CD4-positive, alpha-beta T cell treated with Interleukin-4 for 4 hours (primary cell): ENCODE measurements at regions not wholly inside any gene's neighbourhood (a gene's known extent, or its start where the extent isn't known, plus 50 kb on each side); places are given as distances from the start of the nearest gene placed in this dataset.

ENCODE experiments used
- DNase-seq: peaks from one replicate; pipeline ENCODE4 v3.0.0-alpha.2; 2020

DNA sequence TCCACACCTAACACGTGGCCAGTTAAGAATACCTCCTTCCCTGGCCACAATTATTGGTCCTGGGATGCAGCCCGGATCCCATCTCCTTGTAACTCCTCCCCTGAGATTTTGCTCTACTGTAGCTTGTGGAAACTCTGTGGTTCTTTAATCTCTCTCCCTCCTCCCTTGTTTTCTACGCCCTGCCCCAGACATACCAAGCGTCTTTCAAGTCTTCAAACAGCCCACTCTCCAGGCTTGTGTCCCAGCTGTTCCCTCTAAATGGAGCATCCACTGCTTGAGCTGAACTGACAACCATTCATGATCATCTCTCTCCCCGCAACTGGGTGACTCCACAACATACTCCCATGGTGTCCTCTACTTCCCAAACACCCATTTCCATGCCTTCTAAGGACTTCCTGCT lies 111.6 kb downstream of the SIPA1L2 start:
- no peak for DNase-seq

DNA sequence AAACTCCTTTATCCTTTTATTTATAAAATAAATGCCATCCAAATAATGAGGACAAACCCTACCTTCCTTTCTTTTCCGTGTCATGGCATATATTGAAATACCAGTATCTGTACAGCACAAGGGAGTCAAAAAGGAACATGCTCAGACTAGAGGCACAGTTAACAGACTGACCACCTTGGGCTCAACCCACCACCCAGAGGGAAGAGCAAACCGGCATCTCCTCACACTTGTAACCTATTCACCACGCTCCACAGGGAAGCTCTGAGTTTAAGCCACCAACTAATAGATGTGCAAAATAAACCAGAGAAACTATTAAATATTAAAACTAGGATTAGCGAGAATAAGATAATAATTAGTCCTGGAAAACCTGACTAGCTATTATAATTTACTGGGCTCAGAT lies 112.7 kb downstream of the SIPA1L2 start:
- DNase-seq: no peak

DNA sequence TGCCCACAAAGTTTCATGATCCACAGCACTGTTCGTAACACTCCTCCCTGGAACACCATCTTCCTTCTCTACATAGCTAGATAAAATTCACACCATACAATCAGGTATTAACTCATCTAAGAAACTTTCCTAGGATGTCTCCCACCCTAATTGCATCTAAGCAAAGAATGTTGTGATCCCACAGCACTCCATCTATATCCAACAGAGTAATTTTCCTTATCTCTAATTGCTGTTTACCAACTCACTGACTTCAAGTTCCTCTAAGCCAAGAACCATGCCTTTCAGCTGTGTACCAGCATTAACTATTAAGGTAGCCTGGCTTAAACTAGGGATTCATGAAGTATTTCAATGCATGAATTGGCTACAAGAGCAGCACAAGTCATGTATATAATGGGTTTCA lies 114.2 kb downstream of the SIPA1L2 start:
- DNase-seq: no peak

DNA sequence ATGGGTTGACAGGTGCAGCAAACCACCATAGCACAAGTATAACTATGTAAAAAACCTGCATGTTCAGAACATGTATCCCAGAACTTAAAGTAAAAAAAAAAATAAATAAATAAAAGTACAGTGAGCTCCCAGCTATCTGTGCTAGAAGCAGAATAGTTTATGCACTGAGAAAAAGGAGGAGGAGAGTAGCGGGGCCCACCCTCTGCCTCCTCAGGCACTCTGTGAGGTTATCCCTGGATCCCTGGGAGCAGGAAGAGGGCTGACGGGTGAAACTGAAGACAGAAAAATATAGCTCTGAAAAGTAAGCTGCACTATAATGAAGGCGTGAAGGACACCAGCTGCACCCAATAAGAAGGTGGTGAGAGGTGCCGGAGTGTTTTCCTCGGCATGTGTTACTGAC lies 117.2 kb downstream of the SIPA1L2 start:
- no peak for DNase-seq

DNA sequence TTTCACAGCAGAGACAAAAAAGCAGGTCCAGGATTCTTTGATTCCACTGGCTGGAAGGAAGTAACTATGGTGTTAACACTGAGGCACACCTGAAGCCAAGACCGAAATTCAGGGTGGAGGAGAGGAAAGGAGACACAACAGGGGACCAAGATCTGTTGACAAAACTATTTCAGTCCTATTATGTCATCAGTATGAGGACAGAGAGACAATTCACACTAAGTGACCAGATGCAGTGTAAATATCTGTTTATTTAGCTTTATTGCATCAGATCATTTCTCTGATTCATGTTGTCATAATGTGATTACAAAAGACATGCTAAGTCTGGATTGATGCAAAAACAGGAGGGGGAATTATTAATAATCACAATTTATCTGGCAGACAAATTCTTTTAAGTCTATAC lies 118.8 kb downstream of the SIPA1L2 start:
- no peak for DNase-seq

DNA sequence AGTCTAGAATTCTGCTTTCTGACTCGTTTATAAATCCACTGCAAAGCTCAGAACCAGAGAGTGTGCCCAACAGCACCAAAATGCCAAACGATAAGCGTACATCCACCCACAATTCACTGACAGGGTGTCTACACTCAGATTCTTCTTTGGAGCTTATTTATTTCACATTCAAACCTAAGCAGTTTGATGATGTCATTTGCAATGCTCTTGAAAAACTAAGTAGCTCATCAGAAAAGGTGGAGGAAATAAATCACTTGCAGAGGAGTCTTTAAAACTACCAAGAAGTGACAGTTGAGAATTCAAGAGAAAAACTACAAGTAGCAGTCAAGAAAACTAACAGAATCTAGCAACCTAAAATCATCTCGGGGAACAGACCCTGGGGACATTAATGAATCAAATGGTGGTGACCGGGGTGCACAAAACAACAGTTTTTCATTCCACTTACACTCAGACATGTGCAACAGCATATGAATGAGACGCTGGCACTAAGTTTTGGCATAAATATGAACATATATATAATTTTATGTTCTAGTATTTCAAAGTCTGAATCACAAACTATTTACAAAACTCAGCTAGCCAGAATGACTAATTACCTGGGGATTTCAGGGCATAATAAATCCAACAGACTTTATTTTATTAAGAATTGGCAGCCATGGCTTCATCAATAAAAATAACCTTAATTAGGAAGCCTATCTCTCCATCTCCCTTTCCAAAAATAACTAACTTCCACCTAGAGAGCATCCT lies 119.4 kb downstream of the SIPA1L2 start:
- no peak for DNase-seq

DNA sequence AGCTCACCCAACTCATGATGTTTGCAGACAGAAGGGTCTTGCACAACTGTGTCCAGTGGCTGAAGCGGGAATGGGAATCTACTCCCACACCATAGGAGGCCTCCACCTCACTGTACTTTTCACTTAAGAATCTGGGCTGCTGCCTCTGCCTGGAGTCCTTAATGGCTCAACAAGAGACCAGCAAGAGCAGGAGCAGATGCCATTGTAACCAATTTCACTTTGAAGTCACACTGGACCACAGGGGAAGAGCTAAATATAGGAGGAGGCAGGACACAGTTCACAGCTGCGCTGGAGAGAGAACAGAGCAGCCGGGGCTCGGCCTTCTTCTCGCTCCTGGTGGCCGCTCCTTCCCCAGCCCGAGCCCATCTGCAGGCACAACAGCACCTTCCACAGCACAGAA lies 120.4 kb downstream of the SIPA1L2 start:
- DNase-seq: no peak

DNA sequence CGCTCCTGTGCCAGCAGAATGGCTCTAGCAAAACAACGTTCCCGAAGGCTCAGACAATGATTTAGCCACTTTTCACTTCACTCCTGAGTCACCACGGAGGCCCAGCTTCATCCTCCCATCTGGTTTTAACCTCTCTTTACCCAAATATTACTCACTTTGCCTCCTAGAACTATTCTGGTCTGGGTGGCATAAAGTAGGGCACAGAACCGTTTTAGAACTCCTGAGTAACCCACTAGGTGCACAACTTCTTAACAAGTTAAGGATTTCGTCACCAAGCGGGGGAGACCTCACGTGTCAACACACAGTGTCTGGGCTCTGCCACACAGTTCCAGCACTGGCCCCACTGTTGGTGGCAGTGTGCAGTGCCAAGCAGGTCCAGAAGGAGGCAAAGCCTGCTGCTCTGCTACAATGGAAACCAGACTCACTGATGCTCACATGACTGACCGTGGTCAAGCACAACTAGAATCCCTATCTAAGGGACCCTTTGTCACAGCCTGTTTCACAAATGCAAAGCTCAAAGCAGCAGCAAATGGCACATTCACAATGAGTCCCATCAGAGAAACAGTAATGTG lies 121.7 kb downstream of the SIPA1L2 start:
- no peak for DNase-seq

DNA sequence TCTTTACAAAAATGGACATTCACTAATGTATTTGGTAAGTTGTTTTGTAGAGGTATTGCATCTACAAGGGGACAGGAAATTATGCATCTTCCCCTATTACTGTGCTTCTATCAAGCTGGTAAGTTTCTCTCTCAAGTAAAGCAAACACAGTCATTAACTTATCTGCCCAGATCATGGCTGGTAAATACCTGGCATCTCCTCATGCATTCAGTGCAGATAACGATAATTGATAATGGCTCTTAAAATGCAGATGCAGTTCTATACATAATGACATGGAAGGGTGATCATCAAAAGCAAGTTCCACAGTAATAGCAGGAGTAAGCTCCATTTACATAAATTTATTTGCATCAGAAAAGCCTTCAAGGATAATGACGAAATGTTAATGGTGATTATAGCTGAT lies 122.4 kb downstream of the SIPA1L2 start:
- DNase-seq: no peak

DNA sequence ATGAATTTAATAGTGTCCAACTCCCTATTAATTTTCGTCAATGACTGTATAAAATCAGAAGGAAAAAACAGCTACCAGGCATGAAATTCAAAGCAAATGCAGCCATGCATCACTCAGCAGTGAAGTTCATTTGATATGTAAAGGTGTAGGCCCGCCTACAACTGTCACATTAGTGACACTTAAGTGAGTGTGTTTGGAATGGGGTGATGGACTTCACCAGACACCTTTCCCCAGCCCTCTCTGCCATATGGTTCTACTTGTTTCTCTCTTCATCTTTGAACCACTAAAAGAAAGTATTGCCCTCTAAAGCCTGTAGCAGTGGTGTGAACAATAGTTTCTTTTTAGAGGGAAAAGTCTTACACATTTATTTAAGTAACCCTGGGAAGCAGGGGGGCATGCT lies 124.0 kb downstream of the SIPA1L2 start:
- no peak for DNase-seq

DNA sequence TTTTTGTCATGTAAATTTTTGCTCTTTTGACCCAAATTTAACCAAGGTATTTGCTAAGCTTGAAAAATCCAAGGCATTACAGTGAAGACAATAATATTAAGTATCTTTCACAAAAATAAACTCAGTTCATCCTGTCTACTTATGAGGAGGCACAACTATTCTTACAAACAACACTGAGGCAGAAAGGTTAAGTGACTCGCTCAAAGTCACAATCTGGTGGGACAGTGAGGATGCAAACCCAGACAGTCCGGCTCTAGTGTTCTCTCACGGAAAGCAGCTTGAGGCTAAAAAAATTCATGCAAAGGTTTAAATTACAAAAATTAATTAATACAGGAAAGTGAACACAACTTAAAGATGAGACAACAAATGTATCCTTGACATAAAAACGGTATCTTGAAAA lies 125.3 kb downstream of the SIPA1L2 start:
- no peak for DNase-seq

DNA sequence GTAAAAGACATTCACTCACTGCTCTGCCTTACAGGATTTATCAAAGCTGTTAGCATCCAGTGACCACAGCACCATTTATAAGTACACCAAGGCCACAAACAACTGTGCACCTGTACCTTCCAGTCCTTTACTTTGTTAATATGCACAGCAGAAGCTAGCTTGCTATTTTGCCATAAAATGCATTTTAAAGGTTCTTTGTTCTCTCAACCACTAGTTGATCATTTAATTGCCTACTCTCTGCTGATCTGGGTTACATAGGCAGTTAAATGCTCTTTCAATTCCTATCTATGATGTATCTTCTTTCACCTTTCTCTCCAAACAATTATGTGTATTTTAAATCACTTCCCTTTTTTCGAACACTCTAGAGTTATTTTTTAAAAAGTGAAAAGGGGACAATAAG lies 126.4 kb downstream of the SIPA1L2 start:
- DNase-seq: no peak

DNA sequence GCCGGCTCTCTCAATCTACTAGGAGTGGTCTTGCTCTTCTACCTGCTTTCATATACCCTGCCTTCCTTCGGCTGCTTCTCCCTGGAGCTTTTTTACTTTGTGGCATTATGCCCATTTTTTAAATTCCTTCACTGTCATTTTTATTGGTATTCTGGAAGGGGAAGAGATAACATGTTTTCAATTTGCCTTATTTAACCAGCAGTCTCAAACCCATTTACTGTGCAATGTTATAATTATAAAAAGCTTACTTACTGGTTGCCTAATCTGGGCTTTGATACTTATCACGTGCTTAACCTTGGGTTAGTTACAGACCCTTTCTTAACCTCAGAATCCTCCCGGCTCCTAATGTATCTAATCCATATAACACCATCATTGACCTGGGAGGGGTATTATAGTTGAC lies 128.1 kb downstream of the SIPA1L2 start:
- DNase-seq: no peak

DNA sequence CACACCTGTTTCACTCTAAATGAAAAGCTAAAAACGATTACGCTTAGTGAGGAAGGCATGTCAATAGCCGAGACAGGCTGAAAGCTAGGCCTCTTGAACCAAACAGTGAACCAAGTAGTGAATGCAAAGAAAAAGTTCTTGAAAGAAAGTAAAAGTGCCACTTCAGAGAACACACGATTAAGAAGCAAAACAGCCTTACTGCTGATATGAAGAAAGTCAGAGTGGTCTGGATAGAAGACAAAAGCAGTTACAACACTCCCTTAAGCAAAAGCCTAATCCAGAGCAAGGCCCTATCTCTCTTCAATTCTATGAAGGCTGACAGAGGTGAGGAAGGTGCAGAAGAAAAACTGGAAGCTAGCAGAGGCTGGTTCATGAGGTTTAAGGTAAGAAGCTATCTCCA lies 130.7 kb downstream of the SIPA1L2 start:
- no peak for DNase-seq

DNA sequence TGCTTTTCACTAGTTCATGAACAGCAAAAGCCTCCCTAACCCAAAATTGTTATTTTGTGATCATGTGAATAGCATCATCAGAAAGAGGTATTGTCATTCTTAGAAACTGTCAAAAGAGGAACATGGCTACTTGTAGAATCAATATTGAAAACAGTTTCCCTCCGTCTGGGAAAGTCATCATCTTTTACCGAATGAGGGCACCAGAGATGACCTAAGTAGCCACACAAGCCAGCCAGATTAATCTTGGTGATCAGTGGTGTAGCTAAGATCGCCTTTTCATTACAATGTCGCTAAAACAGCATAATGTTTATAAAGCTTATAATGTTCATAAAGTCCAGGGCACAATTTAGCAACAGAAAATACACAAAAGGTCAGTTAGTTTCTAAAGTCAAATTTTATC lies 136.1 kb downstream of the SIPA1L2 start:
- no peak for DNase-seq

DNA sequence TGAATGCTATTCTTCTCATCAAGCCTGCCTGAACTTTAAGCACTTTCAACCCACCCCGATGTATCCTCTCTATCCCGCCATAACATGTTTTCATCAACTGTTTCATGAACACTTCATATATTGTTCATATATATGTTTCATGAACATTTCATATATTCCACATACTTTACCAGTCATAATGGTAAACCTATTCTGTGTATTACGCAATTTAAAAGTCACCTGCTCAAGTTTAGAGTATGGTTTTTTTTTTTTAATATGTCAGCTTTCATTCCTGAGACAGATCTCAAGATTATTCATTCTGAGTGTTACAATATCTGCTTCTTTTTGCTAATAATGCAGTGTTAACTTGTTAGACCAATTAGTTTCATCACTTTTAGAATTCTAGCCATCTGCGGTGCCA lies 140.7 kb downstream of the SIPA1L2 start:
- DNase-seq: no peak

DNA sequence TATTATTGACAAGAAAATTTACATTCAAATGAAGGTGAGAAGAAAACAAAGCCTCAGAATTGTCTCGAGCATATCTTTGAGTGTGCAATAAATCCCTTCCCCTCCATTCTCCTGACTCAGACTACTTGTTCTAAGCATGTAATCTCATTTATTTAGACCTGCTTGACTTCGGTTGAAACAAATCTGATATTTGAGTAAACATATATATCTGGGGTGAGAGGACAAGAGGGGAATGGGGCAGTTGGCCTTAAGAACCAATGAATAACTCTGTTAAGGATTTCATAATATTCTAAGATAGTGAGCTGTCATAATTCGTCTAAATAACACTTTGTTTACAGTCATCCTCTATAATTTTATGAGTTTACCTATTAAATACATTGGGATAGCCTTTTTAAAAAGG lies 142.7 kb downstream of the SIPA1L2 start:
- no peak for DNase-seq

DNA sequence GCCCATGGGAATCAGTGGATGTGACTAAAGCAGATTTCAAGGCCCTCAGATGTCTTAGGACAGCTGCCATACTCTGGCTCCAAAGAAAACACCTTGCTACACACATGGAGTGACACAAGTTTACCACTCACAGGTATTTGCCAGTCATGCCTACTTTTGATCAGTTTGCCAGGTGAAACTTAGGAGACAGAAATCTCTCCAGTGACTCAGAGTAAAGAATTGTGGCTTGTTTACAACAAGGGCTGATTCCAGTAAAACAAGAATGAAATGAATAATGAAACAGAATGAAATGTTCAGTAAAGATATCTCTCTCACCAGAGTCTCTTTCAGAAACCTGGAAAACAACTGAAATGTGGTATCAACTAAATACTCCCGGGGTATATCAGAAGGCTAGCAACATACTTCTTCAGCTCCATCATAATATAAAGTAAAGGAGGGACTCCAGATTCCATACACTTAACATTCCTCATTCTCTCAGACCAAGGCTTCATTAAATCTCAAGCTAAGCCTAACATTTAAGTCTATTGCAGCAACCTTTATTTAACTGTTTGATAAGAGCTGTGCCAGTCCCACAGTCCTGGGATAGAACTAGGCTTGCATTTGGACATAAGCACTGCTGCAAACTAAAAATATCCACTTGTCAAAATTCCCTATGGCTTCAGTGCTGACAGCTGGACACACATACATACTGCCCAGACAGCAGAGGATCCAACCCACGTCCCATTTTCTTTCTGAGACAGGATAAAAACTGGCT lies 143.3 kb downstream of the SIPA1L2 start:
- no peak for DNase-seq

DNA sequence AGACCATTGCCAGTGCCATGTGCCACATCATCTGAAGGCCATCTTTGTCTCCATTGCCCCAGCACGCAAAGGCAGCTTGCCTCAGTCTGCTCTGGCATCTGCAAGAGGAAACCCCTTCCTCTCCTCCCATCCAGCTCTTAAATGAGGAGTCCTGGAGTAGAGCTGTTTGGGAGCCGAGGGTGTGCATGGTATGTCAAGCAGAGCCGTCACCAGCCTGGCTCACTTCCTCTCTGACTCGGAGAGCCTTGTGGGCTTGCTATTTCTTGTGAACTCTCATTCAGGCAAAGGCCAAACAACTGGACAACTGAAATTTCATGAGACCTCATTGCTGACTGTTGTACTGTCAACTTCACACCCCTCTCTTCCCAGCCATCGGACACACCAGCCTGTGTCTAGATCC lies 143.9 kb downstream of the SIPA1L2 start:
- DNase-seq: no peak

DNA sequence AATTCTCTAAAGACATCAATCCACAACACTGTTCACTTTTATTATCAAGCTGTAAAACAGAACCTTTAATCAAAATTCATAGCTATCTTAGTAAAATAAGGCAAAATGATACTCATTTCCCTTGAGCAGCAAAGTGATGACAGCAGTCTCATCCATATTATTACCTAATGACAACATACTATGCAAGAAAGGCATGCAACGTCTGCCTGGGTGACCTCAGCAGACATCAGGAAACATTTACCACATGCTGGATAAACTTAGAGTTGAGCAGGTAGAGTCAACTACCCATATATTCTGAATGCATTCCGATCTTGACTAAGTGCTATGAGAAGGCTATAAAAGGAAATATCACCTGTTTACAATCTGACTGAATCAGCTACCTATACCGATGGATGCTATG lies 145.1 kb downstream of the SIPA1L2 start:
- DNase-seq: no peak

DNA sequence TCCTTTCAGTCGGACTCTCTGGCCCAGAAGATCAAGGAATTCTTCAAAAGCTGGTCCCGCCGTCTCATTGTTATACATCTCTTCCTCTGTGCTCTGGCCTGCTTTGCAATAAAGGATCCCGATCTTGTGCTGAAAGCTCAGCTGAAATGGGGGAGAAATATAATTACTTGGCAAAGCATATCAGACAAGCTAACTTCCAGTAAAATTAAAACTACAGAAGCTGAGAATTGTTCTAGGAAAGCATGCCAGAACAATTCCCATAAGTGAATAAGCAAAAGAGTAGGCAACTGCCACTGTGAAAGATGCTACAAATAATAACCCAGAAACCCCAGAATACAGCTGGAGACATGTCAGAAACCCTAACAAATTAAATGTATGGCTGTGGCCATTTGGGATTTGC lies 146.1 kb downstream of the SIPA1L2 start:
- DNase-seq: no peak

DNA sequence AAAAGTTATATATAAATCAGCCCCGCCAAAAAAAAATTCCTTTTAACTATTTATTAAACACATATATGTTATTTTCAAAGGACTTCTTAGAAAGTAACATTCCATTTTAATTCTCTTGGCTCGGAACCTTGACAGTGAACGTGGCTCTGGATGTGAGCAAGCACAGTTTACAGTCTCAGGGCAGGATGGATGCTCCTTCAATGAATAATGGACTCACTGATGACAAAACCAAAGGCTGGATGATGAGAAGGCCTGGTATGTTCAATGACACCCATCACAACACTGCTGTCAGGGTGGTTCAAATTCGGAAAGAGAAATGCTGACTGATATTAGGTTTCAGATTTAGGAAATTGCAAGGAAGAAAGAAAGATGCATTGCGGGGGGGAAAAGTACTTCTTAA lies 148.8 kb downstream of the SIPA1L2 start:
- no peak for DNase-seq

DNA sequence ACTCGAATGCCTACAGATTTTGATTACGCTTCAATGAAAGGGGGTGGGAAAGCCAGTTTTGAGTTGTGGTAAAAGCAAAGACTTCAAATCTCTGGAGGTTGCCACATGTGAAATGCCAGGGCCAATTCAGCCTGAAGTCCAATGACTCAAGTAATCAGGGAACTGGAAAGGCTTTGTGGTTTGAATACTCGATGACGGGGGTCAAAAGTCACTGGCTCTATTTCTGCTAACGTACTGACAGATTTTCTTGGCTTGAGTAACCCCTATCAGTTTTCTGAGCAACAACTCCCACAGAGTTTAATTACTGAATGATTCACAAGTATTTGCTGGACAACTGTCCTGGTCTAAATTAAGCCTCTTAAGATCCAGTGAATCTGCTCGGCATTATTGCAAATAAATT lies 152.2 kb downstream of the SIPA1L2 start:
- DNase-seq: no peak

DNA sequence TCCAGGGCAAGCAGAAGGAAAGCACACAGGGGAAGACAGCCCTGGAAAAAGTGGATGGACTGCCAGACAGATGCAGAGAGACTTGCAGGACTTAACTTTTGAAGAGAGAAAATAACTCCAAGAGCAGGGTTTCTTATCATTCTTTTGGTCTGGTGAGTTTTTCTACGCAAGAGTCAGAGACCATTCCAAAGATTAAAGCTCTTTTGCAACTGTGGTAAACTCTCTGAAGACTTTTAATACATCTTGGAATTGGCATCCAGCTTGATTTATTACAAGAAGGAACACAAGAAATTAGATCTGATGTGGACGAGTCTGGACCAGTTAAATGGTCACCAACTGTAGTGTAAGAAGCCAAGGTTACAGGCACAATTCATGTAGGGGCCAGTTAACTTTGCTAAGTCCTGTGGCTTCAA lies 153.4 kb downstream of the SIPA1L2 start:
- no peak for DNase-seq

DNA sequence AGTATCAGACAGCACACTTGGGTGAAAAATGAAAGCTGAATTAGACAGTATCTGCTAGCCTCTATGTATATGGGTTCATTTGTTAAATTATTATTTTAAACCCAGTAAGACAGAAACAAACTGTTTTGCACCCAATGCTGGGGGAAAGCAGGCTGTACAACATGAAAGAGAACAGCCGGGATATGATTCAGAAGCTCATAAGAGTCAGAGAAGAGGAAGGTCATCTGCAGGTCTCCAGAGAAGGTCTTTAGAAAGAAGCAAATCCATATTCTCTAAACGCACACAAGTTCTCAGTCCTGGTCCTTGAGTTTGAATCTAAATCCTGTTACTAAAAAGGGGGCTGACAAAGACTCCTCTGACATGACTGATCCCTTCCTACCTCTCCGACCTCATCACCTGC lies 155.1 kb downstream of the SIPA1L2 start:
- DNase-seq: no peak
